Left ventricle myocardium superior (tissue), 1 donor: ENCODE measurements at regions not wholly inside any gene's neighbourhood (a gene's known extent, or its start where the extent isn't known, plus 50 kb on each side); places are given as distances from the start of the nearest gene placed in this dataset.
A peak's percentile ranks its signal among the peaks of the same experiment; 100 is the strongest.

Experiments
- ATAC-seq: fragments of 200-7000 bp; cut with Tn5 transposase; one replicate; pipeline ENCODE4 v1.9.1; 2020; ENCODE audit warnings: mild to moderate bottlenecking, moderate library complexity
- DNase-seq: peaks from one replicate; pipeline ENCODE4 v3.0.0-alpha.2; 2020
- intact Hi-C: fragments of 100-400 bp; cut with micrococcal nuclease; formaldehyde crosslinking; loops from one replicate; pipeline ENCODE4 v1.11.0; 2022
- donor health status: DM: no; HTN: yes; CAD: no; lungs with severe emphysema.

DNA sequence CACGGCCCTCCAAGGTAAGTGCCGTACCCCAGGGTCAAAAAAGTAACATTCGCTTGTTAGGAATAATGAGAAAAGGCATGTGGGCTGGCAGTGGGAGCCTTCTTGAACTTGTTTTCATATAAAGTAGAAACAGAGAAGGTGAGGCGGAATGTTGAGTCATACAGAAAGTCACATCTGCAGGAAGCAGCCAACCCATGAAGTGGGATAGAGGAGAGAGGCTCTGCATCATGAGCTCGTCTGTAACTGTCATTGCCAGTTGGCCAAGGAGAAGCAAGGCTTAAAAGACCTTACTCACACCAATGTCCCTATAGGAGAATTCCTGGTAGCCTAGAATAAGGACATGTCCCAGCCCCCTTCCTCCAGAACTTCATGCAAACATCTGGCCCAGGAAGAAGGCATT is 253.3 kb downstream of the BUD13 start:
- intact Hi-C loops = no loop called here
- DNase-seq (no peak), ATAC-seq (no peak)

DNA sequence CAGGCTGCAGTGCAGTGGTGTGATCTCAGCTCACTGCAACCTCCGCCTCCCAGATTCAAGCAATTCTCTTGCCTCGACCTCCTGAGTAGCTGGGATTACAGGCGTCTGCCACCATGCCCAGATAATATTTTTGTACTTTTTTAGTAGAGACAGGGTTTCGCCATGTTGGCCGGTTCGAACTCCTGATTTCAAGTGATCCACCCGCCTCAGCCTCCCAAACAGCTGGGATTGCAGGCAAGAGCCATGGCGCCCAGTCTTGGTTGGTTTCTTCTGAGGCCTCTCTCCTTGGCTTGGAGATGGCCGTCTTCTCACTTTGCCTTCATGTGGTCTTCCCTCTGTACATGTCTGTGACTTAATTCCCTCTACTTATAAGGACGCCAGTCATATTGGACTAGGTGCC is 254.6 kb downstream of the BUD13 start:
- ATAC-seq (no peak), DNase-seq (no peak)
- intact Hi-C loops = no loop called here

DNA sequence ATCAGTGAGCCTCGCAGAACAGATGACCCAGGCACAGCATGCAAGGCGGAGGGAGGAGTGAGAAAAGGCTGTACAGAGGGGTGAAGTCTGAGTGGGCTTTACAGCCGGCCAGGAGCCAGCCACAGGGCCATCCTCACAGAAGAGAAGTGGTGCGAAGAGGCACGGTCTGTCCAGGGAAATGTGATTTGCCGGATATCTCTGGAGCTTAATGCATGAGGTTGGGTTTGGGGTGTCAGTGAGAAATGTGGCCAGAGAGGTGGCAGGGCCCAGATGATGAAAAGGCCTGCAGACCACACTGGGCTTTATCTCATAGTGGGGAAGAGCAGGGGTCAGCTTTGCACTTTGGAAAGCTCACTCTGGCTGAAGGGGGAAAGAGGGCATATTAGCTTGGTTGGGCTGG is 255.2 kb downstream of the BUD13 start:
- ATAC-seq (no peak), DNase-seq (no peak)
- intact Hi-C loops = no loop called here

DNA sequence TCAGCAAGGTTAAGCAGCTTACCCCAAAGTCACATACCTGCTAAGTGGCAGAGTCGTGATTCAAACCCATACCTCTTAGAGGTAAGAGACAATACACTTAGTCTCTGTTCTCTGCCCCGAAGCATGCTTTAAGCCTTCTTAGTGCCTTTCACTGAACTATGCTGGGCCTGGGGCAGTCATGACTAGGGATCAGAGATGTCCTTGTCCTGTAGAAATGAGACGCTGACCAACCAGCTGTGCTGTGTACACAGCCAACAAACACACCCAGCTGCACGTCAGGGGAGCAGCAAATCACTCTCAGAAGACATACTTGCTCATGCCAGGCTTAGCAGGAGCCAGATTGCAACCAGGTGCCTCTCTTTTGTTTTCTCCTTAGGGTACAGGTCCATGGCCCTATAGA is 255.7 kb downstream of the BUD13 start:
- no peak for ATAC-seq
- intact Hi-C loops = no loop called here
- DNase-seq = no peak

DNA sequence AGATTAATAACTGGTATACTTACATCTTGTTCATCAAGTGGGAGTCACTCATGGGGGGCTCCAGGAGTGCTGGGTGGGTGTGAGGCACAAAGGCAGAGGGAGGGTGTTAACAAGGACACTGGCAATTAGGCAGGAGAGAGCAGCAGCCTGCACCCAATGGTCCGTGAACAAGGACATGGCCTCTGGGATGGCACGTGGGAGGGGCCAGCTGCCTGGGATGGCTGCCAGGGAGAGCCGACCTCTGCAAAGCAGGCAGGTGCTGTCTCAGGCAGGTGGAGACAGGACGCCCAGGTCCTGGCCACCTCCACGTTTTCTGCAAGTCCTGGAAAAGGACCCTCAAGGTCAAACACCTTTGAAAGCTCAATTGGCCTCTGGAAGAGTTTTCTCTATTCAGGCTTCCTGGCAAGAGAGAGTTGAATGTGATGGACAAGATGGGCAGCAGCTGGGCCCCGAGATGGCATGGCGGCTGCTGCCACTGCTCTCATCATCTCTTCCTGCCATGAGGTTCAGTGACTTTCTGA is 257.1 kb downstream of the BUD13 start:
- ATAC-seq = no peak
- no peak for DNase-seq
- intact Hi-C loops = no loop called here

DNA sequence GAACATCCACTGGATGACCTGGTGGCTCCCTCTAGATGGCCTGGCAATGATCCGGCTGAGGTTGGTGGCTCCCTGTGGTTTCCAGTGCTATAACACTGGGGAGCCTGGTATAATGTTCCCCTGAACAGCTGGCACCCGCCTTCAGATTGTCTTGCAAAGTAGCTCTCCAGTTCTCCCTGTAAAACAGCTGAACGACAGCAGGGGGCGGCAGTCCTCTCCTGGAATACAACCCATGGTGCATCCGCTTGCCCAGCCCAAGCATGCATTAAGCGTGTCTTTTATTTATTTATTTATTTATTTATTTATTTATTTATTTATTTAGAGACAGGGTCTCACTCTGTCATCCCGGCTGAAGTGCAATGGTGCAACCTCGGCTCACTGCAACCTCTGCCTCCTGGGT is 258.9 kb downstream of the BUD13 start:
- ATAC-seq (no peak), DNase-seq (peak; percentile 35)
- intact Hi-C loops = no loop called here

DNA sequence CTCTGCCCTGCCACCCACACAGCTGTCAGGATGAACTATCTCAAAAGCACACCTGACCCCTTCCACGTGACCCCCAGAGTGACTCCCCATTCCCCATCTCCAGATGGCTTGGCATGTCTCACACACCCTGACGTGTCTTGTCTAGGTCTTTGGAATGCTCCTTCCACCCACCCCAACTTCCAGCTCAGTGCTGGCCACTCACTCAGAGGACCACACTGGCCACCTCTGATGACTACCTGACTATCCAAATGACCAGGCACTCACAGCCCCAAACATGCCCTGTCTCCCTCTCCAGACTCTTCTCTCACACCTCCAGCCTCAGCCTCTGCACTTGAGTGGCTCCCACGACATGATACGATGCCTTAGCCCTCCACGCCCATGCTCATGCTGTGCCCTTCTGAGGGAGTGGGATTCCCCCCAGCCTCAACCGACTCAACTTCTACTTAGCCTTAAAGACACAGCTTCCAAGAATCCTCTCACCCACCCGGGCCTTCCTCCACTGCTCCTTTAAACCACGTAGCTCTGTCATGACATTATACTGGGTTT is 259.4 kb downstream of the BUD13 start:
- intact Hi-C loops = no loop called here
- DNase-seq (no peak), ATAC-seq (no peak)

DNA sequence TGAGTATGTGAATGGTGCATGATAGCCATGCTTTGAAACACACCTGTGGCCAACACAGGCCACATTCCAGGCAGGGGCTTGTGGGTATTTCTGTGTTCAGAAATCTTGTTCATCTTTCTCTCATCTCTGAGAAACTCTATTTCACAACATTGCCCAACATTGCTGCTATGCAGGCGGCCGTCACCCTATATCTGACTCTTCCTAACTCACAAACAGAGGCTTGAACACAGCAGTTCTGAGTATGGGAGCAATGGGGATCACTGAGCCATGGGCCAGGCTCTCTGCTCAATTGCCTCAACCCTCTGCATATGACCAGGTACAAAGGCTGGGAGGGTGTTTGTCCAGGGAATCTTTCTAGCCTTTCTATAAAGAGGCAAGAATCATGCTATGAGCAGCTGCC is 259.9 kb downstream of the BUD13 start:
- DNase-seq (no peak), ATAC-seq (no peak)
- intact Hi-C loops = no loop called here

DNA sequence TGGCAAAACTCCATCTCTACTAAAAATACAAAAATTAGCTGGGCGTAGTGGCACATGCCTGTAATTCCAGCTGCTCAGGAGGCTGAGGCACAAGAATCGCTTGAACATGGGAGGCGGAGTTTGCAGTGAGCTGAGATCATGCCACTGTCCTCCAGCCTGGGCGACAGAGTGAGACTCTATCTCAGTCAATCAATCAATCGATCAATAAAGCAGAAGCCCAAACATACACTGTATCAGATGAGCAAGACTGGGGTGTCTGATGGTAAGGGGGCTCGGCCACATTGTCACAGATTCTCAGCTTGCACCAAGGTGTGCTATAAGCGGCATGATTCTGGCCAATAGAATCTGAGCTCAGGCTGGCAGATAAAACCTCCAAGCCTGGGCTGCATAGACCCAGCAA is 261.1 kb downstream of the BUD13 start:
- DNase-seq (no peak), ATAC-seq (no peak)
- intact Hi-C loops = no loop called here

DNA sequence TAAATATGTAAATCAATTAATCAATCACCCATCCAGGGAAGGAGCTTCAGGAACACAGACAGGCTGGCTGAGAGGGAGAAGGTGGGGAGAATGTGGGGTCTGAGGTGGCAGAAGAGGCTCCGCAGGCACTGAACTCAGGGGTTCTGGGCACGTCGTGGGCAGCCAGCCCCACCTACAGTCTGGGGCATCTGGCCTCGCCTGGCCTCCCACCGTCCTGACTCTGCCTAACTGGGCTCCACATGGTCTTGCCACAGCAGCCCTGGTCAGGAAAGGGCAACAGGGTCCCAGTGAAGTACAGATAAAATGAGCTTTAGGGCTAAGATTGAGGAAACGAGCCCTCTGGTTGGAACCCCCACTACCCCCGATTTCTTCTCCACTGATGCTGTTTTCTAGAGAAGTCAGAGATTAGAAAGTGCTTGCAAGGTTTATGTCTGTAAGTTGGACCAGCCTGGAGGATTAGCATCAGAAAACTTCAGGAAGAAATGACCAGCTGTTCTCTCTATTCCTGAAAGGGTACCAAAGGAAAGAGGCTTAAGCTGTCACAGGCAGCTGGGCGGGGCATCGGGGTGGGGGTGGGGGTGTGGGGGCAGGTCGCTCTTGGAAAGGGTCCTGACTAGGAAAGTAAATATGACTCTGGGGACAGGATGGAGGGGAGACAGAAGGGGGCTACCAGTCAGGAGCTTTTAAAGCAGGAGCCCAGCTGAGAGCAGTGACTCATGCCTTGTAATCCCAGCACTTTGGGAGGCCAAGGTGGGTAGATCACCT is 261.7 kb downstream of the BUD13 start:
- no peak for ATAC-seq
- DNase-seq = no peak
- intact Hi-C loops = no loop called here

DNA sequence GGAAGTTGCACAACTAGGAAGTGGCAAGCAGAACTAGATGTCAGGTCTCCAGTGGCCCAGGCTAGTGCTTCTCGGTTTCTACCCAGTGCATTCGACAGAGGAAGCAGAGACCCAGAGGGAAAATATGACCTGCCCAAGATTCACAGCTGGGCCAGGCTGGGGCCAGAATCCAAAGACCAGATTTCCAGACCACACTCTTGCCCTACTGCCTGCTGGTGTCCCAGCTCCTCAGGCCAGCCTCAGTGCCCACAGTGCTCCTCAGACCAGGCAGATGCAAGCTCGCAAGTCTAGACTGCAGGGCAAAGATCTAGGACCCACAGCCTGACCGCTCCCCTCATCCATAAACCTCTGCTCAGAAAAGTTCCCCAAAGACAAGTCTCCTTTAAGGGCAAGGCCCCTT is 262.6 kb downstream of the BUD13 start:
- DNase-seq = no peak
- intact Hi-C loops = no loop called here
- no peak for ATAC-seq

DNA sequence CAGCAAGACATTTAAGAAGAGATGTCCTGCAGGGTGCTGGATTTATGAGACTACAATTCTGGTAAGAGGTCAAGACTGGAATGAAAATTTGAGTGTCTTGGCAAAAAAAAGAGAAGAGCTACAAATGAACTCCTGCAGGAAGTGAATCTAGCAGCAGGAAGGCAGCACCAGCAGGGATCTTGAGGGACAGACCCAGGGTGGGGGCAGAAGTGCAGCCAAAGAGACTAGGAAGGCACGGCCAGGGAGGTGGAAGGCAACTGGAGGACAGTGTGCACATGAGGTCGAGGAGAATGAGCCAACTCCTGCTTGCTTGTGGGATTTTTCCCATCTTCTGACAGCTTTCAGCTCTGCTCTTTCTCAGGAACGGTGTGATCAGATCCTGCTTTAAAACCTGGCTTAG is 263.2 kb downstream of the BUD13 start:
- no peak for ATAC-seq
- DNase-seq = no peak
- intact Hi-C loops = no loop called here

DNA sequence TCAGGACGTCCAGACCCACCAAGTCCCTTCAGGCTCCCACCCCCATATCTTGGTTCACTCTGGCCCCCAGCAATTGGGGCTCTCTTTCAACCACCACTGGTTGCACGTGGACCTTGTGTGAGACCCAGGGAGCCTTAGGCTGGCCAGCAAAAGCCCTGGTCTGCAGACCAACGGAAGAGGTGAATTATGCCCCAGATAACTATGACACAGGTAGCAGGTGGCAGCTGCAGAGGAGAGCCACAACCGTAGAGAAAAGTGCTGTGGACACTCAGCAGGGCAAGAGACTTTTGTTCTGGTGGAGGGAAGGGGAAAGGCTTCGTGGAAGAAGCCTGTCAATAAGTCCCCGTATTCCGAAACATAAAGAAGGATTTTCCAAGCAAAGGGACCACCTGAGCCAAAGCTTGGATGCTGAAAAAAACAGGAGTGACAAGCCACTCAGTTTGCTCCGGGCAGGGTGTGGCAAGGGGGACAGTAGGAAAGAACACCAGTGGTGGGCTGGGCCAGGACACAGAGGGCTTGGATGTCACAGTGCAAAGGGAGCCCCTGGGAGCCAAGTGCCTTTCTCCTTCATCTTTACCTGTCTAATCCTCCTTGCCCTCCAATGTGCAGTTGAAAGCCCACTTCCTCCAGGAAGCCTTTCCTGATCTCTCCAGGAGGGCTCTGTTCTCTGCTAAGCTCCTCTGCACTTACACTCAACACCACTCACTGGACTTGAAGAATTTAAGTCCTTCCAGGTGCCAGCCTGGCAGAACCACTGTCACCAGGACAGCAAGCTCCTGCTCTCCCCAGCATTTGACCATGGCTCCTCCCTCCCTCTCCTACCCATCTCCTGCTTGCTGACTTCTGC is 264.7 kb downstream of the BUD13 start:
- ATAC-seq (no peak), DNase-seq (no peak)
- intact Hi-C loops = no loop called here

DNA sequence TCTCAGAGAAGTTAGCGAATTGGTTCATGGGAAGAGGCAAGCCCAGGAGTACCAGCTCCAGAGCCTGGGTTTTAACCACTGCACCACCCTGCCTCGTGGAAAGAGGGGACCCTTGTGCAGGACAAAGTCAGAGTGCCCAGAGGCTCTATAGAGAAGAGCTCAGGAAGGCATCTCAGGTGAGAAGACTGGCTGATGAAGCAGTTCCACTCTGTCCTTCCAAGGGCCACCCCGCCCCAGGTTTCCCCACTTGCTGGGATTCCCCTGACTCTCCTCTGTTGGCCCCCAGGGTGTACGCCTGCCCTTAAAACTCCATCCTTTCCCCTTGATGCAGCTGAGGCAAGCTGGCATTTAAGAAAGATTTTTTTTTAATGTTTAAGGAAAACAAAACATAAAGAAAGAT is 265.8 kb downstream of the BUD13 start:
- ATAC-seq (no peak), DNase-seq (no peak)
- intact Hi-C loops = no loop called here

DNA sequence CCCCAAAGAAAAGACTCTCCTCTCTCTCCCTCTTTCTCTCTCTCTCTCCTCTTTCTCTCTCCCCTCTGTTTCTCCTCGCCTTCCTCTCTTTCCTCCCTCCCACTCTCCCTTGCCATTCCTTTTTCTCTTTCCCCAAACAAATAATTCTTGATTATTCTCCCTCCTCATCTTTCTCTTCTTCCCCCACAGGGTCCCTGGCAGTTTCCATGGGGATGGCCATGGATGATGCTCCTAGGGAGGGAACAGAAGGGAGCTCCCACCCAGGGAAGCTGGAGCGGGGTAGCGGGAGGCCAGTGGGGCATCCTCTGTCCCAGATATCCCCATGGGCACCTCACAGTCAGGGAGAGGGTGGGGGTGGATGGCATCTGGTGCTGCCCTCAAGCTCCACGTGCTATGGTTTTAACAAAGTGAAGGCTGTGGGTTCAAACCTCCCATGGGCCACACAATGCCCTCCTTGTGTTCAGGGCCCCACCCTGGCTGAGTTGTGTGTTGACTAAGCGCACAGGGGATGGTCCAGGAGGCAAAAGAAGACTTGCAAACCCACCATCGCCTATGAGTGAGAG is 266.4 kb downstream of the BUD13 start:
- intact Hi-C loops = no loop called here
- ATAC-seq = no peak
- DNase-seq = no peak

DNA sequence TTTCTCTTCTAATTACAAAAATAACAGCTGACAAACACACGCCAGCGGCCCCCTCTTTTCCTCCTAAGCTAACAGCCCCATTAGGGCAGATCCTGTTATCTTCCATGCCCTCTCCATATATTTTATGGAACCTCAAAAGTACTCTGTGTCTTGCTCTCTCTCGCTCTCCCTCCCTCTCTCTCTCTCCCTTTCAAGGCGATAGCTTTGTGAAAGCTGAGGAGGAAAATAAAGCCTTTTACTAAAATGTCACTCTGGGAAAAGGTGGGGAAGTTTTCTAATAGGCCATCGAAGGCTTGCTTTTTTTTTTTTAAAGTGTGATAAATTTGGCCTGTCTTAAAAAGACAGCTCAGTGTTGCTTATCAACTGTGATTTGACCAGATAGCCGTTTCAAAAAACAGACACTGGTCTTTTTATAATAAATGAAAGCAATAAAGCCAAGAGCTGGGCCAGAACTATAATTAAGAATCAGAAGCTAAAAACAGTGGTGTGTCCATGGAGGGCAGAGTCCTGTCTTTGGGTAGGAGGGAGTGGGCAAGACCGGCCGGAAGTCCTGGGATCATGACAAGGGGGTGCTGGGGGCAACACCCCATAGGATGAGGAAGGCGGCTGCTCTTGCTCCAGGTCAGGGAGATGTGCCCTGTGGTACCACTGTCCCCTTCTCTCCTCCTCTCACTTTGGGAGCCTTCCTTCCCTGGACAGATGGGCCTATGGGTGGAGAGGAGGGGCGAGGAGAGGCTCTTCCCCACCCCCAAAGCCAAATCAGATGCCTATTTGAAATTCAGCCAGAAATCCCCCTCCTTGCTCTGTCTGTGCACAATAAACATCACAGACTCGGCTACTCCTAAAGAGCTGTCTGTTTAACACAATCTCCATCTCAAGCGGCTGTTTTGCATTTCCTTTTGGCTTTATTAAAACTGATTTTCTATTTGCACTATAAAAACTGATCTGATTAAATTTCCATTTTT is 267.2 kb downstream of the BUD13 start:
- DNase-seq (no peak), ATAC-seq (no peak)
- intact Hi-C loops = no loop called here

DNA sequence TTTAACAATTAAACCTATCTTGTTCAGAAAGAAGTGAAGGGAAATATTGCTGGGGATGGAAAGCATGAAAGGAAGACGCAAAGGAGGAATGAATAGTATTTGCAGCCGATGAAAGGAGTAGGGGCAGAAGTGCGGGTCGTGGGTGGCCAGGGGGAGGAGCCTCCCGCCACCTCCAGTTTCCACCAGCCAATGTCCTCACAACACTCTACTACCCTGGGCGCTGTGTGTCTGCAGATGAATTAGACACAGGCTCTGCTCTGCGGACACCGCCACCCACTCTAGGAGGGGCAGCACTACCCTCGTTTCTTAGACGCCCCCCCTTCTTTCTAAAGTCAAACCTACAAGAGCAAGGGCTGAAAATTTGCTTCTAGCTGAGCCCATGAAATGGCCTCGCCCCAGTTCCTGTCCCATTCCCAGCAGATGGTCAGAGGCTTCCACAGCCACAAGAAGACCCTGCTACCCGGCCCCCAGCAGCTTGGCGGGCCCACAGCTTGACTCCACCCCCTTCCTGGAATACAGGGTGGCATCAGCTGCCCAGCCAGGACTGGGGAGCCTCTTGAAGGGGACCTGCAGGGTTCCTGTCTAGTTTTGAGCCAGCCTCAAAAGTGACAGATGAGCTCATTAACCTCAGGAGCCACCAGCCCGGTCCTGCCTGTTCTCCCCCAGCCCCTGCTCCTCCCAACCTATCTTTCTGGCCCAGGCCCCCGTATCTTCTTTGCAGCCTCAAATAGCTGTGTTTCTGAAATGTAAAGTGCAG is 268.1 kb downstream of the BUD13 start:
- intact Hi-C loops = no loop called here
- DNase-seq = no peak
- no peak for ATAC-seq
